ENCODE measurements at regions not wholly inside any gene's neighbourhood (a gene's known extent, or its start where the extent isn't known, plus 50 kb on each side); places are given as distances from the start of the nearest gene placed in this dataset.

DNA sequence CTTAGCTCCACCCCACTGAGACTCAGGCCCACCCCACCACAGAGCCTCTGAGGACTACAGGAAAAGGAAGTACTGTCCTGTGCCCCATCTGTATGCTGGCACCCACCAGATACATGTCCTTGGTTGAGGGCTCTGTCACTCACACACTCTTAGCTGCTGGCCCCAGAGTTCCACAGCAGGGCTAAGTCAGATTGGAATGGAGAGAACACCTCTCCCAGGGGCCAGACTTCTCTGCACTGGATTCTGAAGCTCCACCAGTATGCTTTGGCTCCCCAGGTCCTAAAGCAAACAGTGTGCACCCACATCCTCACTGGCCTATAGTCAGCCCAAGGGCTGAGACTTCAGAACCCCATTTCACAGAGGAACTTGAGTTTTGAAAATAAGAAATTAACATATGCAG lies 103.2 kb upstream of the PPP2R2D start:
- DNase-seq (ENCODE audit: low read depth) = no peak
- TF ChIP-seq MYC (IDR thresholded peaks at IDR 0.05; ENCODE audit: low read depth, low read length) (no peak), POLR2A (IDR thresholded peaks at IDR 0.05; ENCODE audit: extremely low read depth, insufficient read length) (no peak)
- TF ChIP-seq, protein P1, sequence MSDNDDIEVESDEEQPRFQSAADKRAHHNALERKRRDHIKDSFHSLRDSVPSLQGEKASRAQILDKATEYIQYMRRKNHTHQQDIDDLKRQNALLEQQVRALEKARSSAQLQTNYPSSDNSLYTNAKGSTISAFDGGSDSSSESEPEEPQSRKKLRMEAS (IDR thresholded peaks at IDR 0.05; ENCODE audit: low read depth, low read length) = no peak
- TF ChIP-seq, protein P2, sequence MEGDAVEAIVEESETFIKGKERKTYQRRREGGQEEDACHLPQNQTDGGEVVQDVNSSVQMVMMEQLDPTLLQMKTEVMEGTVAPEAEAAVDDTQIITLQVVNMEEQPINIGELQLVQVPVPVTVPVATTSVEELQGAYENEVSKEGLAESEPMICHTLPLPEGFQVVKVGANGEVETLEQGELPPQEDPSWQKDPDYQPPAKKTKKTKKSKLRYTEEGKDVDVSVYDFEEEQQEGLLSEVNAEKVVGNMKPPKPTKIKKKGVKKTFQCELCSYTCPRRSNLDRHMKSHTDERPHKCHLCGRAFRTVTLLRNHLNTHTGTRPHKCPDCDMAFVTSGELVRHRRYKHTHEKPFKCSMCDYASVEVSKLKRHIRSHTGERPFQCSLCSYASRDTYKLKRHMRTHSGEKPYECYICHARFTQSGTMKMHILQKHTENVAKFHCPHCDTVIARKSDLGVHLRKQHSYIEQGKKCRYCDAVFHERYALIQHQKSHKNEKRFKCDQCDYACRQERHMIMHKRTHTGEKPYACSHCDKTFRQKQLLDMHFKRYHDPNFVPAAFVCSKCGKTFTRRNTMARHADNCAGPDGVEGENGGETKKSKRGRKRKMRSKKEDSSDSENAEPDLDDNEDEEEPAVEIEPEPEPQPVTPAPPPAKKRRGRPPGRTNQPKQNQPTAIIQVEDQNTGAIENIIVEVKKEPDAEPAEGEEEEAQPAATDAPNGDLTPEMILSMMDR (IDR thresholded peaks at IDR 0.05; ENCODE audit: low read depth, low read length) = no peak
- H3K4me3 ChIP-seq (ENCODE audit: low read depth, low read length) = no peak overlapping the region

DNA sequence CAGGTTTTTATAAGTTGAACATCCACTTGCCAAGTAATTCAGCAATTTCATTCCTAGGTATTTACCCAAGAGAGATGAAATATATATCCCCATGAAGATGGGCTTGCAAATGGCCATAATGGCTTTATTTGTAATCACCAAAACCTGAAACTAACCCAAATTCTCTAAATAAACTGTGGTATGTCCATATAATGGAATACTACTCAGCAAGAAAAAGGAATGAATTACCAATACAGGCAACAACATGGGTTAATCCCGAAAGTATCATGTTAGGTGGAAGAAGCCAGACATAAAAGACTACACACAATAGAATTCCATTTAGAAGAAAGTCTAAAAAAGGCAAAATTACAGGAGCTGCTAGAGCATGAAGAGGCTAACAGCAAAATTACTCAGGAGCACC lies 101.4 kb upstream of the PPP2R2D start:
- H3K4me3 ChIP-seq (ENCODE audit: low read depth, low read length) = no peak overlapping the region
- no peak for DNase-seq (ENCODE audit: low read depth)
- no peak for TF ChIP-seq MYC (IDR thresholded peaks at IDR 0.05; ENCODE audit: low read depth, low read length)
- TF ChIP-seq POLR2A (IDR thresholded peaks at IDR 0.05; ENCODE audit: extremely low read depth, insufficient read length) = no peak
- TF ChIP-seq, protein P2 (IDR thresholded peaks at IDR 0.05; ENCODE audit: low read depth, low read length) = no peak
- TF ChIP-seq, protein P1 (IDR thresholded peaks at IDR 0.05; ENCODE audit: low read depth, low read length) = no peak

DNA sequence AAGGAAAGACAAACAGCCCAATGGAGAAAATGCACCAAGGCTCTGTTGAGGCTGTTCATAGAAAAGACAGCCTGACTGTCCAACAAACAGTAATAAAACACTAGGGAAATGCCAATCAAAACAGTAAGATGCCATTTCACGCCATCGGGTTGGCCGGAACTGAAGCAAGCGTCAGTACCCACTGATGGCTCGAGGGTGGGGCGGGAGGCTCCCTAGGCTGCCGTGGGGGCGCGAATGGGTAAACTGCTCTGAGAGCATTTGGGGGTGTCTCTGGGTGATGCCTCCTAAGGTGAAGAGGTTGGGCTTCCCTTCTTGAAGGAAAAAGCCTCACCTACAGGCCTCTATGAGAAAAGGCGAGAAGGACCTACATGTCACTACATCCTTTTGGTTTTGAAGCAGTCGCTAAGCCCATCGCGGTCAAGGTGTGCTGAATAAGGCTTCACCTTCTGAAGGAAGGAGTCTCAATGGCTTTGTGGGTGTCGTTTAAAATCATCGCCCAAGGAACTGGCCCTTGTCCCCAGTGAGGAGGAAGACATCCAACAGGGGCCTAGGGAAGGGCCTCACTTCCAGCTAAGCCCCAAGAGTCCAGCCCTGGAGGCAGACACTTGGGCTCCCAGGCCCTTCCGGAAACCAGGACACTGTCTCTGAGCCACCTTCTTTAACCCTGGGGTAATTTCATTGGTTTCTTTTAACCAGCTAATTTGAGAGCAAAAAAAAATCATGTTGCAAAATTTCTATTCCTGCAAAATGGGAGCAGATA lies 98.5 kb upstream of the PPP2R2D start:
- DNase-seq (ENCODE audit: low read depth) = no peak
- TF ChIP-seq MYC (IDR thresholded peaks at IDR 0.05; ENCODE audit: low read depth, low read length) (no peak), POLR2A (IDR thresholded peaks at IDR 0.05; ENCODE audit: extremely low read depth, insufficient read length) (no peak)
- TF ChIP-seq, protein P2 (IDR thresholded peaks at IDR 0.05; ENCODE audit: low read depth, low read length) = no peak
- TF ChIP-seq, protein P1 (IDR thresholded peaks at IDR 0.05; ENCODE audit: low read depth, low read length) = no peak
- no peak overlapping the region for H3K4me3 ChIP-seq (ENCODE audit: low read depth, low read length)

DNA sequence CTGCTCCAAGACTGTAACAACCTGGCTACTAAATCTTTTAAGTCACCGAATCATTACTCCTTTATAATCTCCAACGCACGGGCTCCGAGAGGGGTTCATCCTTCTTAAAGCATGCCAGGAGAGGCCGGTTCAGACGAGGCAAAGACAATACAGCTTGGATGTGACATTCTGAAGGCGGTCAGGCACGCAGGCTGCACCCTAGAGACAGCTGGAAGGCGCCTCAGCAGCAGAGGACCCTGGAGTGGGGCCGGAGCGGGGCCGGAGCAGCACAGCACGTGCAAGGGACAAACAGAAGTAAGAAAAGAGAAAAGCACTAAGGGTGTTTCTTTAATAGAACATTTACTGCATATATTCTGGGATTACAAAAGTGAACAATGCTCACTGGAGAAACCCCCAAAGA lies 97.8 kb upstream of the PPP2R2D start:
- no peak for TF ChIP-seq MYC (IDR thresholded peaks at IDR 0.05; ENCODE audit: low read depth, low read length)
- TF ChIP-seq, protein P2 (IDR thresholded peaks at IDR 0.05; ENCODE audit: low read depth, low read length) = no peak
- TF ChIP-seq, protein P1 (IDR thresholded peaks at IDR 0.05; ENCODE audit: low read depth, low read length) = no peak
- TF ChIP-seq POLR2A (IDR thresholded peaks at IDR 0.05; ENCODE audit: extremely low read depth, insufficient read length) = no peak
- H3K4me3 ChIP-seq (ENCODE audit: low read depth, low read length) = no peak overlapping the region
- no peak for DNase-seq (ENCODE audit: low read depth)

DNA sequence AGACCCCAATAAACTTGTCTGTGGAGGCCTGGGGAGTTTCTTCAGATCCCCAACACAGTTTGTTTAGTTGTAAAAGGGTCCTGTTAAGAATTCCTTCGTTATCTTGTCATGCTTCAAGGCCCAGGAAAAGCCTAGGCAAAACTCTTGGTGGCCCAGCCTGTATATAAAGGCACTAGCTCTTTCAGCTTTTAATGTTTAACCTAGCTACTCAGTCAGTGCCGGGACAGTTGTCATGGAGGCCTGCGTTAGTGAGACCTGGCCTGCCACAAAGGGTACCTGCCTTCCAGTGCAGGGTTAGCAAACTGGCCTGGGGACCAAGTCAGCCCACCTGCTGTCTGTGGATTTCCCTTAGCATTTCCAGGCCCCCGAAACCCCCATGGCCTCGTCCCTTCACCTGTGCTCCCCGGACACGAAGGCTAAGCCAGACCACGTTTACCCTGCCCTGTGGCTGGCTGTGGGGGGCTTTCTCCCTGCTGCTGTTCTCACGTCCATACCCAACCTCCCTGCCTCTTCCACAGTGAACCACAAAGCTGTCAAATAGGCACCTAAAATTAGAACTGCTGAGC lies 96.9 kb upstream of the PPP2R2D start:
- DNase-seq (ENCODE audit: low read depth) = no peak
- TF ChIP-seq, protein P2 (IDR thresholded peaks at IDR 0.05; ENCODE audit: low read depth, low read length) = no peak
- TF ChIP-seq MYC (IDR thresholded peaks at IDR 0.05; ENCODE audit: low read depth, low read length) (no peak), POLR2A (IDR thresholded peaks at IDR 0.05; ENCODE audit: extremely low read depth, insufficient read length) (no peak)
- TF ChIP-seq, protein P1 (IDR thresholded peaks at IDR 0.05; ENCODE audit: low read depth, low read length) = no peak
- no peak overlapping the region for H3K4me3 ChIP-seq (ENCODE audit: low read depth, low read length)

Data from NB4 (cell line).